Kasumi-1 (cell line): ENCODE measurements at regions not wholly inside any gene's neighbourhood (a gene's known extent, or its start where the extent isn't known, plus 50 kb on each side); places are given as distances from the start of the nearest gene placed in this dataset.

Source experiments
- DNase-seq, 2 experiments: peaks; one replicate each; lab custom pipeline; 2025; lab: John Stamatoyannopoulos, UW

- DNase-seq = no peak
Observed at GRCh38 chr4:31106419-31106818, 386.2 kb downstream of the PCDH7 start.

GRCh38 chr4:31107362-31107761, 387.2 kb downstream of the PCDH7 start:
- DNase-seq = no peak

GRCh38 chr4:31108762-31109161, 388.6 kb downstream of the PCDH7 start:
- DNase-seq = no peak

GRCh38 chr4:31111790-31112189, 391.6 kb downstream of the PCDH7 start:
- no peak for DNase-seq

GRCh38 chr4:31114816-31115215, 394.6 kb downstream of the PCDH7 start:
- DNase-seq = no peak

- DNase-seq = no peak
Observed at GRCh38 chr4:31124008-31124585, 403.9 kb downstream of the PCDH7 start.

- no peak for DNase-seq
Observed at GRCh38 chr4:31125061-31125460, 404.9 kb downstream of the PCDH7 start.

GRCh38 chr4:31125496-31125895, 405.3 kb downstream of the PCDH7 start:
- no peak for DNase-seq

- DNase-seq = no peak
Observed at GRCh38 chr4:31126881-31127398, 406.8 kb downstream of the PCDH7 start.

- DNase-seq = no peak
Observed at GRCh38 chr4:31130930-31131329, 410.8 kb downstream of the PCDH7 start.

GRCh38 chr4:31134720-31135119, 414.6 kb downstream of the PCDH7 start:
- DNase-seq = no peak

- no peak for DNase-seq
Observed at GRCh38 chr4:31139767-31140166, 419.6 kb downstream of the PCDH7 start.

GRCh38 chr4:31141095-31141831, 421.1 kb downstream of the PCDH7 start:
- no peak for DNase-seq

GRCh38 chr4:31141832-31142142, 421.6 kb downstream of the PCDH7 start:
- DNase-seq = no peak

- no peak for DNase-seq
Observed at GRCh38 chr4:31146366-31146765, 426.2 kb downstream of the PCDH7 start.

GRCh38 chr4:31148990-31149389, 428.8 kb downstream of the PCDH7 start:
- no peak for DNase-seq

GRCh38 chr4:31156221-31156620, 436.1 kb downstream of the PCDH7 start:
- DNase-seq = no peak

- DNase-seq = no peak
Observed at GRCh38 chr4:31160146-31160545, 440.0 kb downstream of the PCDH7 start.

- DNase-seq = no peak
Observed at GRCh38 chr4:31169846-31170245, 449.7 kb downstream of the PCDH7 start.

GRCh38 chr4:31171362-31171761, 451.2 kb downstream of the PCDH7 start:
- DNase-seq = no peak

- DNase-seq = no peak
Observed at GRCh38 chr4:31175242-31175910, 455.2 kb downstream of the PCDH7 start.

- no peak for DNase-seq
Observed at GRCh38 chr4:31183256-31183655, 463.1 kb downstream of the PCDH7 start.

GRCh38 chr4:31185014-31185585, 464.9 kb downstream of the PCDH7 start:
- DNase-seq = no peak
